Liver (tissue), 1 donor: ENCODE measurements at regions not wholly inside any gene's neighbourhood (a gene's known extent, or its start where the extent isn't known, plus 50 kb on each side); places are given as distances from the start of the nearest gene placed in this dataset.

Source experiments
- ATF3 ChIP-seq: IDR thresholded peaks from 2 replicates; pipeline ENCODE4 v1.6.1; 2016; ENCODE audit warnings: antibody characterized with exemption
- TAF1 ChIP-seq: conservative IDR thresholded peaks from 2 replicates; pipeline ENCODE4 v1.6.1; 2016; ENCODE audit warnings: antibody characterized with exemption, mild to moderate bottlenecking
- donor health status: healthy.

- TF ChIP-seq ATF3: no peak
- no peak for TF ChIP-seq TAF1
Observed at GRCh38 chr2:149993316-149993715, 405.7 kb upstream of the MMADHC start.
